HUES64 (cell line): ENCODE measurements at regions not wholly inside any gene's neighbourhood (a gene's known extent, or its start where the extent isn't known, plus 50 kb on each side); places are given as distances from the start of the nearest gene placed in this dataset.

Experiments
- H3K27ac ChIP-seq: 2 replicates; pipeline ENCODE4 v1.7.0; 2013; ENCODE audit warnings: low read depth, low read length, inconsistent platforms
- H3K27me3 ChIP-seq: 2 replicates; pipeline ENCODE4 v1.6.1; 2013; ENCODE audit warnings: mild to moderate bottlenecking, low read length; ENCODE audit not compliant: insufficient read depth
- H3K36me3 ChIP-seq: 2 replicates; pipeline ENCODE4 v1.6.1; 2013; ENCODE audit warnings: mild to moderate bottlenecking, low read length; ENCODE audit not compliant: insufficient read depth
- H3K4me1 ChIP-seq: 2 replicates; pipeline ENCODE4 v1.6.1; 2013; ENCODE audit warnings: mild to moderate bottlenecking, low read length, moderate library complexity; ENCODE audit not compliant: insufficient read depth
- H3K4me3 ChIP-seq: 2 replicates; pipeline ENCODE4 v1.5.1; 2013; ENCODE audit warnings: mild to moderate bottlenecking, low read length, moderate library complexity
- H3K9ac ChIP-seq: 2 replicates; pipeline ENCODE4 v1.6.1; 2013; ENCODE audit warnings: mild to moderate bottlenecking, low read depth, low read length
- H3K9me3 ChIP-seq: 2 replicates; pipeline ENCODE4 v1.6.1; 2013; ENCODE audit warnings: low read depth, low read length; ENCODE audit not compliant: insufficient read depth
- WGBS: fragments of 150-250, 120-280 bp; methylation state at CpG from one replicate; pipeline ENCODE4 v1.1.7; 2013; ENCODE audit warnings: missing lambda C conversion rate; 5-methylcytosine and 5-hydroxymethylcytosine counted together

GRCh38 chr1:229110986-229111385 lies 159.9 kb upstream of the RAB4A start:
- Histone ChIP-seq H3K27ac (no peak overlapping the region), H3K27me3 (no peaks in the 10 kb centered on the region), H3K9ac (no peak overlapping the region), H3K4me1 (peaks cover 12% of the 10 kb centered on the region), H3K9me3 (no peaks in the 10 kb centered on the region), H3K4me3 (no peak overlapping the region), H3K36me3 (no peaks in the 10 kb centered on the region)
- WGBS: 96% methylated on average over 1 of the region's 1 CpG

GRCh38 chr1:229111703-229112319 lies 159.1 kb upstream of the RAB4A start:
- 95% methylated on average over 6 of the region's 6 CpGs for WGBS

GRCh38 chr1:229112832-229113548 lies 157.9 kb upstream of the RAB4A start:
- H3K9me3 ChIP-seq: no peaks in the 10 kb centered on the region
- no peaks in the 10 kb centered on the region for H3K27me3 ChIP-seq
- H3K9ac ChIP-seq: no peak overlapping the region
- 98% methylated on average over 3 of the region's 3 CpGs for WGBS
- H3K27ac ChIP-seq: no peak overlapping the region
- H3K4me3 ChIP-seq: no peak overlapping the region
- peaks cover 12% of the 10 kb centered on the region for H3K4me1 ChIP-seq
- no peaks in the 10 kb centered on the region for H3K36me3 ChIP-seq

More at GRCh38 chr1:229111703-229112319, 159.1 kb upstream of the RAB4A start:
- peaks cover 12% of the 10 kb centered on the region for H3K4me1 ChIP-seq
- no peak overlapping the region for H3K27ac ChIP-seq
- H3K9ac ChIP-seq: no peak overlapping the region
- H3K9me3 ChIP-seq: no peaks in the 10 kb centered on the region
- no peak overlapping the region for H3K4me3 ChIP-seq
- H3K36me3 ChIP-seq: no peaks in the 10 kb centered on the region
- no peaks in the 10 kb centered on the region for H3K27me3 ChIP-seq

DNA sequence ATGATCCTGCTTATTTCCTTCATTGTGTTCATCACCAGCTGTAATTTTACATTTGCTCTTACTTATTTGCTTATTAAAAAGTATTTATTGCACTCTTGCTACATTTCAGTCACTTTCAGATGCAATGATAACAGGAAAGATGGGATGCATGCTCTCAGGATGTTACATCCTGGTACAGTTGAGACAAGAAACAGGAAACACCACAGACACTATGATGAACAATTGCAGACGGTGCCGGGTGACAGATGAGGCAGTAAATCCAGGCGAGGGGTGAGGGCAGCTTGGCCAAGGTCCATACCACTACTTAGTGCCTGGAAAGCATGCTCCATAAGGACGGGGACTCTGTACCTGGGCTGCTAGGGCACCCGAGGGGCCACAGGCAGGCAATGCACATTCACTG lies 156.6 kb upstream of the RAB4A start:
- no peak overlapping the region for H3K4me3 ChIP-seq
- 80% methylated on average over 5 of the region's 5 CpGs for WGBS
- H3K9me3 ChIP-seq: no peaks in the 10 kb centered on the region
- H3K27ac ChIP-seq: no peak overlapping the region
- peaks cover 7% of the 10 kb centered on the region; the same call in 1 of the 2 replicates for H3K4me1 ChIP-seq
- no peaks in the 10 kb centered on the region for H3K36me3 ChIP-seq
- no peak overlapping the region for H3K9ac ChIP-seq
- no peaks in the 10 kb centered on the region for H3K27me3 ChIP-seq

GRCh38 chr1:229114850-229115365 lies 156.0 kb upstream of the RAB4A start:
- 38% methylated on average over 4 of the region's 4 CpGs for WGBS

DNA sequence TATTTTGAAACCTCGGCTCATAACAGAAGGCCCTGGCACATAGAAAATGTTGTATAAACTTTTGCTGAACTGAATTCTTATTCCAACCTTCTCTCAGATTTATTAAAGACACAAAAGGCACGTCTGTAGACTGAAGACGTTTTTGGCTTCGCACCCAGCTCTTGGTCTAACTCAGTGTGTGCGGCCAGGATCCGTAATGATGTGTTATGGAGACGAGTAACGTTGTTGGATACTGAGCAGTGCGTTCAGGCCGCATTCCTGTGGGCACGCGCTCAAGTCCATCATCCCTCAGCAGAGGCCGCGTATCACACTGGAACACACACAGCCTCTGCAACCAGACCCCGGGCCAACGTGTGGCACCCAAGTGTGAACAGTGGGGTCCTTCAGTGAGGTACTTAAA lies 154.8 kb upstream of the RAB4A start:
- Histone ChIP-seq H3K27ac (no peak overlapping the region), H3K27me3 (no peaks in the 10 kb centered on the region)

More at GRCh38 chr1:229114850-229115365, 156.0 kb upstream of the RAB4A start:
- H3K27me3 ChIP-seq: no peaks in the 10 kb centered on the region
- H3K9ac ChIP-seq: no peak overlapping the region
- no peak overlapping the region for H3K27ac ChIP-seq
- H3K9me3 ChIP-seq: no peaks in the 10 kb centered on the region
- no peak overlapping the region for H3K4me3 ChIP-seq
- no peaks in the 10 kb centered on the region for H3K36me3 ChIP-seq
- peaks cover 7% of the 10 kb centered on the region; the same call in 1 of the 2 replicates for H3K4me1 ChIP-seq

DNA sequence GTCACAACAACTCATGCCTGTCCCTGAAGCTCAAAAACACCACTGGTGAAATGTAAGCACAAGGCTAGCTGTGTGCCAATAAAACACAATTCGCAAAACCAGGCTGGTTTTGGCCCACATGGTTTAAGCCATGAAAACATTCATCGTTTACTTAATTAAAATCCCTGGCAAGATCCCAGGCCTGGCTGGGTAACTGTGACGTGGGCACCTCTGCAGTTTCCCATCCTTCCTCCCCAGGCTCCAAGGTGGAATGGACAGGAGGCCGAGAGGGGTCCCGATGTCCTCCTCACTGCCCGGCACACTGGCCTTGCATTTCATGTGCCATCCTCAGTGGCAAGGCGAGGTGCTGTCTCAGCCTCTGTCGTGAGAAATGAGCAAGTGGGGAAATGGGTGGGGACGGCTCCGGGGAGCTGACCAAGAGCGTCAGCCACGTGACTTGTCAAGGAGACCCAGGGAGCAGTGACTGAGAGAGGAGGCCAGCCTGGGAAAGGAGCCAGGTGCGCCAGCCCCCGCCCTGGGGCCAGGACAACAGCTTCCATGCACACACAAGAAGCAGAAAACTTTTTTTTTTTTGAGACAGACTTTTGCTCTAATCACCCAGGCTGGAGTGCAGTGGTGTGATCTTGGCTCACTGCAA lies 153.1 kb upstream of the RAB4A start:
- Histone ChIP-seq H3K9me3 (no peaks in the 10 kb centered on the region), H3K27ac (no peak overlapping the region), H3K4me3 (no peak overlapping the region), H3K9ac (no peak overlapping the region), H3K27me3 (no peaks in the 10 kb centered on the region), H3K4me1 (peaks cover 7% of the 10 kb centered on the region; the same call in 1 of the 2 replicates), H3K36me3 (no peaks in the 10 kb centered on the region)
- WGBS: 94% methylated on average over 14 of the region's 14 CpGs

More for the DNA sequence above, 154.8 kb upstream of the RAB4A start:
- 96% methylated on average over 16 of the region's 16 CpGs for WGBS
- H3K36me3 ChIP-seq: no peaks in the 10 kb centered on the region
- H3K9ac ChIP-seq: no peak overlapping the region
- H3K9me3 ChIP-seq: no peaks in the 10 kb centered on the region
- H3K4me3 ChIP-seq: no peak overlapping the region
- peaks cover 7% of the 10 kb centered on the region; the same call in 1 of the 2 replicates for H3K4me1 ChIP-seq

- H3K27me3 ChIP-seq: no peaks in the 10 kb centered on the region
- H3K27ac ChIP-seq: no peak overlapping the region
- H3K4me1 ChIP-seq: peaks cover 7% of the 10 kb centered on the region; the same call in 1 of the 2 replicates
- no peak overlapping the region for H3K4me3 ChIP-seq
- 88% methylated on average over 2 of the region's 3 CpGs for WGBS
- H3K9ac ChIP-seq: no peak overlapping the region
- H3K9me3 ChIP-seq: no peaks in the 10 kb centered on the region
- H3K36me3 ChIP-seq: no peaks in the 10 kb centered on the region
These were observed 152.3 kb upstream of the RAB4A start for GRCh38 chr1:229118477-229119061.

GRCh38 chr1:229119161-229119560 lies 151.8 kb upstream of the RAB4A start:
- Histone ChIP-seq H3K36me3 (no peaks in the 10 kb centered on the region), H3K4me1 (peaks cover 4% of the 10 kb centered on the region; the same call in 1 of the 2 replicates), H3K4me3 (no peak overlapping the region), H3K27me3 (no peaks in the 10 kb centered on the region), H3K27ac (no peak overlapping the region), H3K9me3 (no peaks in the 10 kb centered on the region), H3K9ac (no peak overlapping the region)
- 89% methylated on average over 6 of the region's 6 CpGs for WGBS

GRCh38 chr1:229119876-229120275 lies 151.0 kb upstream of the RAB4A start:
- H3K4me1 ChIP-seq: no peaks in the 10 kb centered on the region
- no peaks in the 10 kb centered on the region for H3K27me3 ChIP-seq
- H3K27ac ChIP-seq: no peak overlapping the region
- 97% methylated on average over 8 of the region's 8 CpGs for WGBS
- H3K9me3 ChIP-seq: no peaks in the 10 kb centered on the region
- H3K36me3 ChIP-seq: no peaks in the 10 kb centered on the region
- no peak overlapping the region for H3K4me3 ChIP-seq
- no peak overlapping the region for H3K9ac ChIP-seq
